ENCODE measurements at regions not wholly inside any gene's neighbourhood (a gene's known extent, or its start where the extent isn't known, plus 50 kb on each side); places are given as distances from the start of the nearest gene placed in this dataset.

- no peaks in the 10 kb centered on the region for H3K27me3 ChIP-seq (ENCODE audit: control insufficient read depth, insufficient read depth, low read length)
- H3K9me3 ChIP-seq (ENCODE audit: control insufficient read depth, insufficient read depth, low read depth, low read length) = no peaks in the 10 kb centered on the region
- TF ChIP-seq CTCF (conservative IDR thresholded peaks at IDR 0.05 in 1 of 2, IDR thresholded peaks at IDR 0.05 in 1 of 2; ENCODE audit: low read depth in 1 of 2, low read length in 2 of 2) (no peak), EZH2 (IDR thresholded peaks at IDR 0.05; ENCODE audit: low read length, missing control alignments) (no peak)
- no peak overlapping the region for H2AFZ ChIP-seq (ENCODE audit: low read length)
- H4K20me1 ChIP-seq (ENCODE audit: control insufficient read depth, extremely low read depth, insufficient read depth, low read length) = no peaks in the 10 kb centered on the region
- H3K4me1 ChIP-seq (ENCODE audit: control insufficient read depth, extremely low read depth, insufficient read depth, low read length) = no peaks in the 10 kb centered on the region
- no peak overlapping the region for H3K9ac ChIP-seq (ENCODE audit: insufficient read depth, low read length)
- no peaks in the 10 kb centered on the region for H3K36me3 ChIP-seq (ENCODE audit: control insufficient read depth, insufficient read depth, low read length)
- H3K4me3 ChIP-seq (replicated peaks in 1 of 4; ENCODE audit: control extremely low read depth in 1 of 4, insufficient read depth in 1 of 4, low read depth in 3 of 4, low read length in 4 of 4) = no peak overlapping the region
- H3K4me2 ChIP-seq (ENCODE audit: extremely low read depth, insufficient read depth, low read length) = no peak overlapping the region
- no peaks in the 10 kb centered on the region for H3K79me2 ChIP-seq (ENCODE audit: control insufficient read depth, insufficient read depth, low read length)
- H3K27ac ChIP-seq (ENCODE audit: insufficient read depth, low read length) = no peak overlapping the region
- DNase-seq (ENCODE audit: low read depth in 2 of 2) = peak in 1 of 2 donors; percentile 75
These were observed 109.4 kb downstream of the TMEM26 start for GRCh38 chr10:61343796-61344195.

GRCh38 chr10:61342858-61343572, 110.2 kb downstream of the TMEM26 start:
- Histone ChIP-seq H3K9me3 (ENCODE audit: control insufficient read depth, insufficient read depth, low read depth, low read length) (no peaks in the 10 kb centered on the region), H3K9ac (ENCODE audit: insufficient read depth, low read length) (no peak overlapping the region)

GRCh38 chr10:61341008-61341407, 112.2 kb downstream of the TMEM26 start:
- TF ChIP-seq CTCF (conservative IDR thresholded peaks at IDR 0.05 in 1 of 2, IDR thresholded peaks at IDR 0.05 in 1 of 2; ENCODE audit: low read depth in 1 of 2, low read length in 2 of 2) = no peak
- TF ChIP-seq EZH2 (IDR thresholded peaks at IDR 0.05; ENCODE audit: low read length, missing control alignments) = no peak
- H3K4me2 ChIP-seq (ENCODE audit: extremely low read depth, insufficient read depth, low read length) = no peak overlapping the region
- no peaks in the 10 kb centered on the region for H3K9me3 ChIP-seq (ENCODE audit: control insufficient read depth, insufficient read depth, low read depth, low read length)
- no peak overlapping the region for H3K9ac ChIP-seq (ENCODE audit: insufficient read depth, low read length)
- H3K4me1 ChIP-seq (ENCODE audit: control insufficient read depth, extremely low read depth, insufficient read depth, low read length) = no peaks in the 10 kb centered on the region
- DNase-seq (ENCODE audit: low read depth in 2 of 2) = peak in 1 of 2 donors; percentile 11
- no peaks in the 10 kb centered on the region for H3K36me3 ChIP-seq (ENCODE audit: control insufficient read depth, insufficient read depth, low read length)
- no peak overlapping the region for H2AFZ ChIP-seq (ENCODE audit: low read length)
- H4K20me1 ChIP-seq (ENCODE audit: control insufficient read depth, extremely low read depth, insufficient read depth, low read length) = no peaks in the 10 kb centered on the region
- H3K27ac ChIP-seq (ENCODE audit: insufficient read depth, low read length) = no peak overlapping the region
- no peaks in the 10 kb centered on the region for H3K79me2 ChIP-seq (ENCODE audit: control insufficient read depth, insufficient read depth, low read length)
- no peaks in the 10 kb centered on the region for H3K27me3 ChIP-seq (ENCODE audit: control insufficient read depth, insufficient read depth, low read length)
- H3K4me3 ChIP-seq (replicated peaks in 1 of 4; ENCODE audit: control extremely low read depth in 1 of 4, insufficient read depth in 1 of 4, low read depth in 3 of 4, low read length in 4 of 4) = no peak overlapping the region

More at GRCh38 chr10:61342858-61343572, 110.2 kb downstream of the TMEM26 start:
- H3K27me3 ChIP-seq (ENCODE audit: control insufficient read depth, insufficient read depth, low read length) = no peaks in the 10 kb centered on the region
- H2AFZ ChIP-seq (ENCODE audit: low read length) = no peak overlapping the region
- no peak overlapping the region for H3K4me3 ChIP-seq (replicated peaks in 1 of 4; ENCODE audit: control extremely low read depth in 1 of 4, insufficient read depth in 1 of 4, low read depth in 3 of 4, low read length in 4 of 4)
- no peak for TF ChIP-seq CTCF (conservative IDR thresholded peaks at IDR 0.05 in 1 of 2, IDR thresholded peaks at IDR 0.05 in 1 of 2; ENCODE audit: low read depth in 1 of 2, low read length in 2 of 2)
- TF ChIP-seq EZH2 (IDR thresholded peaks at IDR 0.05; ENCODE audit: low read length, missing control alignments) = no peak
- no peaks in the 10 kb centered on the region for H3K79me2 ChIP-seq (ENCODE audit: control insufficient read depth, insufficient read depth, low read length)
- no peaks in the 10 kb centered on the region for H3K4me1 ChIP-seq (ENCODE audit: control insufficient read depth, extremely low read depth, insufficient read depth, low read length)
- H3K4me2 ChIP-seq (ENCODE audit: extremely low read depth, insufficient read depth, low read length) = no peak overlapping the region
- no peaks in the 10 kb centered on the region for H3K36me3 ChIP-seq (ENCODE audit: control insufficient read depth, insufficient read depth, low read length)
- H3K27ac ChIP-seq (ENCODE audit: insufficient read depth, low read length) = no peak overlapping the region
- DNase-seq (ENCODE audit: low read depth in 2 of 2) = no peak
- H4K20me1 ChIP-seq (ENCODE audit: control insufficient read depth, extremely low read depth, insufficient read depth, low read length) = no peaks in the 10 kb centered on the region

Data from fibroblast of lung (primary cell).